Endothelial cell of umbilical vein (primary cell): ENCODE measurements at regions not wholly inside any gene's neighbourhood (a gene's known extent, or its start where the extent isn't known, plus 50 kb on each side); places are given as distances from the start of the nearest gene placed in this dataset.

ENCODE experiments used
- CTCF ChIP-seq, 2 donors: IDR thresholded peaks; 1 replicate in 1 of 2; 2 replicates in 1 of 2; pipeline ENCODE4 v1.5.1; 2011; ENCODE audit warnings: low read length in 2 of 2, mild to moderate bottlenecking in 2 of 2, moderate library complexity in 2 of 2, control low read depth in 1 of 2, inconsistent platforms in 1 of 2, low read depth in 1 of 2; ENCODE audit not compliant: insufficient read depth in 1 of 2; ENCODE audit errors: extremely low read depth in 1 of 2
- EZH2 ChIP-seq: IDR thresholded peaks from 2 replicates; pipeline ENCODE4 v1.6.1; 2012; ENCODE audit warnings: borderline replicate concordance, low read depth, mild to moderate bottlenecking, moderate library complexity, low read length, inconsistent platforms; ENCODE audit not compliant: severe bottlenecking
- MYC ChIP-seq: IDR thresholded peaks from one replicate; pipeline ENCODE4 v1.6.1; 2011; ENCODE audit warnings: mild to moderate bottlenecking, low read depth, low read length
- POLR2A ChIP-seq: IDR thresholded peaks from 2 replicates; pipeline ENCODE4 v1.6.1; 2012; ENCODE audit warnings: low read depth, mild to moderate bottlenecking, control low read depth, low read length

DNA sequence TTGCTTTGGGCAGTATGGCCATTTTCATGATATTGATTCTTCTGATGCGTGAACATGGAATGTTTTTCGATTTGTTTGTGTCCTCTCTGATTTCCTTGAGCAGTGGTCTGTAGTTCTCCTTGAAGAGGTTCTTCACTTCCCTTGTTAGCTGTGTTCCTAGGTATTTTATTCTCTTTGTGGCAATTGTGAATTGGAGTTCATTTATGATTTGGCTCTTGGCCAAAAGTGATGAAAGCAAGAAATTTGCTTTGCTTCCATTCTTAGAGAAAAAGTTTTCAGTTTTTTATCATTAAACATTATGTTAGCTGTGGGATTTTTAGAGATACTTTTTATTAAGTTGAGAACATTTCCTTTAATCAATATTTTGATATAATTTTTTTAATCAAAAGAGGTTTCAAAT is 203.5 kb downstream of the TAF11L14 start:
- TF ChIP-seq POLR2A (no peak), CTCF (IDR thresholded peaks at IDR 0.05; ENCODE audit: extremely low read depth in 1 of 2, insufficient read depth in 1 of 2, low read depth in 1 of 2, low read length in 2 of 2) (no peak), EZH2 (no peak), MYC (no peak)
